B cell (primary cell): ENCODE measurements at regions not wholly inside any gene's neighbourhood (a gene's known extent, or its start where the extent isn't known, plus 50 kb on each side); places are given as distances from the start of the nearest gene placed in this dataset.

Source experiments
- ATAC-seq: fragments of 200-7000 bp; cut with Tn5 transposase; one replicate; pipeline ENCODE4 v1.10.0; 2021; ENCODE audit warnings: low read depth, mild to moderate bottlenecking, moderate number of reproducible peaks, moderate library complexity
- CTCF ChIA-PET: fragments of 350-600 bp; sonication (Branson Sonifier 250); formaldehyde crosslinking; loops from one replicate; lab custom pipeline; 2021; ENCODE audit warnings: antibody characterized with exemption, inconsistent platforms; lab: Charles Lee
- POLR2A ChIA-PET: fragments of 350-600 bp; sonication (Branson Sonifier 250); formaldehyde crosslinking; loops from one replicate; lab custom pipeline; 2021; ENCODE audit warnings: antibody characterized with exemption; lab: Charles Lee
- DNase-seq: peaks from one replicate; pipeline ENCODE4 v3.0.0; 2013
- H2AFZ ChIP-seq: 2 replicates; pipeline ENCODE4 v1.6.1; 2012; ENCODE audit warnings: mild to moderate bottlenecking, low read depth, low read length; ENCODE audit not compliant: insufficient read depth, poor library complexity, severe bottlenecking
- H3K27ac ChIP-seq, 2 donors: 1 replicate in 1 of 2; 2 replicates in 1 of 2; pipeline ENCODE4 v1.5.1; 2012 to 2013; ENCODE audit warnings: low read length in 2 of 2, mild to moderate bottlenecking in 2 of 2, moderate library complexity in 1 of 2
- H3K27me3 ChIP-seq, 4 experiments: fragments of 200-600 bp in 1 of 4; sonication (generic) in 1 of 4; replicated peaks in 1 of 4; 1 replicate in 2 of 4; 2 replicates in 2 of 4; pipeline versions ENCODE4 v1.6.1 to v1.7.0; 2013 to 2016; ENCODE audit warnings: low read length in 3 of 4, mild to moderate bottlenecking in 2 of 4, mixed read lengths in 1 of 4, moderate library complexity in 1 of 4; ENCODE audit not compliant: insufficient read depth in 4 of 4, control insufficient read depth in 3 of 4; ENCODE audit errors: control extremely low read depth in 1 of 4
- H3K36me3 ChIP-seq, 2 experiments: replicated peaks in 1 of 2; 1 replicate in 1 of 2; 2 replicates in 1 of 2; pipeline versions ENCODE4 v1.6.1 to v1.7.1; 2013; ENCODE audit warnings: low read length in 1 of 2; ENCODE audit not compliant: insufficient read depth in 2 of 2, control insufficient read depth in 1 of 2; ENCODE audit errors: control extremely low read depth in 1 of 2, extremely low read depth in 1 of 2
- H3K4me1 ChIP-seq, 2 donors: fragments of 200-600 bp in 1 of 2; sonication (generic) in 1 of 2; 1 replicate in 1 of 2; 2 replicates in 1 of 2; pipeline versions ENCODE4 v1.5.1 to v1.6.1; 2013 to 2017; ENCODE audit warnings: low read length in 2 of 2; ENCODE audit not compliant: control insufficient read depth in 2 of 2, insufficient read depth in 2 of 2
- H3K4me2 ChIP-seq: replicated peaks from 2 replicates; pipeline ENCODE3; 2012; ENCODE audit warnings: mild to moderate bottlenecking, low read depth, low read length; ENCODE audit not compliant: poor library complexity, severe bottlenecking
- H3K4me3 ChIP-seq, 5 experiments: fragments of 200-600 bp in 1 of 5; sonication (generic) in 1 of 5; 1 replicate in 3 of 5; 2 replicates in 2 of 5; pipeline versions ENCODE4 v1.5.1 to v1.7.0; 2011 to 2016; ENCODE audit warnings: low read length in 4 of 5, mild to moderate bottlenecking in 4 of 5, low read depth in 2 of 5, control low read depth in 1 of 5, moderate library complexity in 1 of 5; ENCODE audit not compliant: insufficient read depth in 1 of 5; ENCODE audit errors: control extremely low read depth in 1 of 5, extremely low read depth in 1 of 5
- H3K79me2 ChIP-seq: fragments of 200-600 bp; sonication (generic); one replicate; pipeline ENCODE4 v1.6.0; 2016; ENCODE audit warnings: low read length; ENCODE audit not compliant: control insufficient read depth, insufficient read depth
- H3K9ac ChIP-seq: fragments of 200-600 bp; sonication (generic); 2 replicates; pipeline ENCODE4 v1.6.1; 2017; ENCODE audit warnings: mild to moderate bottlenecking, low read length, moderate library complexity
- H3K9me3 ChIP-seq, 3 donors: one replicate each; pipeline versions ENCODE4 v1.6.1 to v1.7.1; 2013; ENCODE audit warnings: low read length in 2 of 3; ENCODE audit not compliant: control insufficient read depth in 2 of 3, insufficient read depth in 1 of 3; ENCODE audit errors: control extremely low read depth in 1 of 3
- H4K20me1 ChIP-seq: 2 replicates; pipeline ENCODE4 v1.6.0; 2012; ENCODE audit warnings: mild to moderate bottlenecking, low read length; ENCODE audit not compliant: insufficient read depth, control insufficient read depth, poor library complexity, severe bottlenecking
- H3K27ac Mint-ChIP-seq: one replicate; pipeline ENCODE4 v1.8.0; 2021; ENCODE audit warnings: mixed read lengths
- H3K27me3 Mint-ChIP-seq: one replicate; pipeline ENCODE4 v1.8.0; 2021; ENCODE audit warnings: mixed read lengths
- H3K4me1 Mint-ChIP-seq: one replicate; pipeline ENCODE4 v1.8.0; 2021; ENCODE audit warnings: mixed read lengths
- H3K4me3 Mint-ChIP-seq: one replicate; pipeline ENCODE4 v1.8.0; 2021; ENCODE audit warnings: mixed read lengths
- H3K9me3 Mint-ChIP-seq: one replicate; pipeline ENCODE4 v1.8.0; 2022; ENCODE audit warnings: mixed read lengths; ENCODE audit not compliant: insufficient read depth
- CTCF ChIP-seq: fragments of 200-600 bp; IDR thresholded peaks from one replicate; pipeline ENCODE4 v1.8.0; 2022; ENCODE audit warnings: antibody characterized with exemption, mild to moderate bottlenecking
- EZH2 ChIP-seq: IDR thresholded peaks from 2 replicates; pipeline ENCODE4 v1.6.1; 2012; ENCODE audit warnings: borderline replicate concordance, low read depth, mild to moderate bottlenecking, moderate library complexity, low read length; ENCODE audit not compliant: insufficient read depth, poor library complexity, severe bottlenecking
- WGBS: methylation state at CpG from one replicate; pipeline ENCODE4 v1.1.5; 2013; ENCODE audit warnings: missing lambda C conversion rate; ENCODE audit not compliant: insufficient coverage; 5-methylcytosine and 5-hydroxymethylcytosine counted together
- intact Hi-C: fragments of 100-400 bp; cut with micrococcal nuclease; formaldehyde crosslinking; loops from one replicate; pipeline ENCODE4 v1.10.0; 2022

GRCh38 chr3:69441040-69441439 is 55.2 kb upstream of the FRMD4B start:
- POLR2A ChIA-PET, result no interaction called here
- WGBS, result 90% methylated on average over 1 of the region's 1 CpG

More at GRCh38 chr3:69441040-69441439, 55.2 kb upstream of the FRMD4B start:
- Histone ChIP-seq H3K36me3 (no peaks in the 10 kb centered on the region), H3K79me2 (no peaks in the 10 kb centered on the region), H3K4me1 (no peaks in the 10 kb centered on the region), H3K27me3 (no peaks in the 10 kb centered on the region), H2AFZ (no peak overlapping the region), H3K9me3 (peaks cover 0 to 3% (median 0%) of the 10 kb centered on the region in 3 donors), H4K20me1 (no peaks in the 10 kb centered on the region), H3K27ac (no peak overlapping the region), H3K9ac (no peak overlapping the region), H3K4me3 (no peak overlapping the region), H3K4me2 (no peak overlapping the region)
- Mint-ChIP-seq H3K9me3 (no peaks in the 10 kb centered on the region), H3K4me3 (no peak overlapping the region), H3K27ac (no peak overlapping the region), H3K4me1 (peaks cover 4% of the 10 kb centered on the region), H3K27me3 (no peaks in the 10 kb centered on the region)
- no peak for DNase-seq
- TF ChIP-seq EZH2, result no peak
- no peak for TF ChIP-seq CTCF
- ATAC-seq, result no peak
- intact Hi-C loops, result no loop called here
- CTCF ChIA-PET, result interaction anchor here (0.7 to 0.9 kb wide), 2 partner anchors 14 to 32 kb away, joined by 3 read pairs; no protein-coding TSS in a partner anchor
